PC-9 (cell line): ENCODE measurements at regions not wholly inside any gene's neighbourhood (a gene's known extent, or its start where the extent isn't known, plus 50 kb on each side); places are given as distances from the start of the nearest gene placed in this dataset.

Source experiments
- EZH2 ChIP-seq: fragments of 200-600 bp; sonication (generic); IDR thresholded peaks from 2 replicates; pipeline ENCODE4 v1.8.0; 2017; ENCODE audit warnings: antibody characterized with exemption, low read depth
- TF ChIP-seq, protein P1 (sequence below): fragments of 200-600 bp; sonication (generic); conservative IDR thresholded peaks from 2 replicates; pipeline ENCODE4 v1.6.1; 2017; ENCODE audit warnings: mixed run types, antibody characterized with exemption, mild to moderate bottlenecking, moderate library complexity

DNA sequence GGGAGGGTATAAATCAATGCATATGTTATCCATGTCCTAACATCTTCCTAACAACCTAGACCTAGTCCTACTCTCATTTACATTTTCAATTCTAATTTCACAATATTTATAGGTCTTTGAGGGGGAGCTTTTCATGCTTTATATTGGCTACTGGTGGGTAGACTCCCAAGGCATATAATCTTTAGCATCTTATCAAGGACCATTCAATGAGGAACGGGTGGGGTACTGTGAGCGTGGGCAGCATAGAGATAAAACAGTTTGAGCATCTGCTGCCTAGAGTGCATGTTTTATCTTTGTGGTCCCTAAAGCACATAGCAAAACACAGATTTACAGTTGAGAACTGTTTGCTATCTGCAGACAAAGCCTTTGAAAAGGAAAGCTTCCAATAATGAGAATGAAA, 427.6 kb upstream of the WWC1 start:
- TF ChIP-seq, protein P1, sequence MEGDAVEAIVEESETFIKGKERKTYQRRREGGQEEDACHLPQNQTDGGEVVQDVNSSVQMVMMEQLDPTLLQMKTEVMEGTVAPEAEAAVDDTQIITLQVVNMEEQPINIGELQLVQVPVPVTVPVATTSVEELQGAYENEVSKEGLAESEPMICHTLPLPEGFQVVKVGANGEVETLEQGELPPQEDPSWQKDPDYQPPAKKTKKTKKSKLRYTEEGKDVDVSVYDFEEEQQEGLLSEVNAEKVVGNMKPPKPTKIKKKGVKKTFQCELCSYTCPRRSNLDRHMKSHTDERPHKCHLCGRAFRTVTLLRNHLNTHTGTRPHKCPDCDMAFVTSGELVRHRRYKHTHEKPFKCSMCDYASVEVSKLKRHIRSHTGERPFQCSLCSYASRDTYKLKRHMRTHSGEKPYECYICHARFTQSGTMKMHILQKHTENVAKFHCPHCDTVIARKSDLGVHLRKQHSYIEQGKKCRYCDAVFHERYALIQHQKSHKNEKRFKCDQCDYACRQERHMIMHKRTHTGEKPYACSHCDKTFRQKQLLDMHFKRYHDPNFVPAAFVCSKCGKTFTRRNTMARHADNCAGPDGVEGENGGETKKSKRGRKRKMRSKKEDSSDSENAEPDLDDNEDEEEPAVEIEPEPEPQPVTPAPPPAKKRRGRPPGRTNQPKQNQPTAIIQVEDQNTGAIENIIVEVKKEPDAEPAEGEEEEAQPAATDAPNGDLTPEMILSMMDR: no peak
- TF ChIP-seq EZH2: no peak
